HUES64 (cell line): ENCODE measurements at regions not wholly inside any gene's neighbourhood (a gene's known extent, or its start where the extent isn't known, plus 50 kb on each side); places are given as distances from the start of the nearest gene placed in this dataset.

ENCODE experiments used
- H3K27ac ChIP-seq: 2 replicates; pipeline ENCODE4 v1.7.0; 2013; ENCODE audit warnings: low read depth, low read length, inconsistent platforms
- H3K27me3 ChIP-seq: 2 replicates; pipeline ENCODE4 v1.6.1; 2013; ENCODE audit warnings: mild to moderate bottlenecking, low read length; ENCODE audit not compliant: insufficient read depth
- H3K36me3 ChIP-seq: 2 replicates; pipeline ENCODE4 v1.6.1; 2013; ENCODE audit warnings: mild to moderate bottlenecking, low read length; ENCODE audit not compliant: insufficient read depth
- H3K4me1 ChIP-seq: 2 replicates; pipeline ENCODE4 v1.6.1; 2013; ENCODE audit warnings: mild to moderate bottlenecking, low read length, moderate library complexity; ENCODE audit not compliant: insufficient read depth
- H3K4me3 ChIP-seq: 2 replicates; pipeline ENCODE4 v1.5.1; 2013; ENCODE audit warnings: mild to moderate bottlenecking, low read length, moderate library complexity
- H3K9ac ChIP-seq: 2 replicates; pipeline ENCODE4 v1.6.1; 2013; ENCODE audit warnings: mild to moderate bottlenecking, low read depth, low read length
- H3K9me3 ChIP-seq: 2 replicates; pipeline ENCODE4 v1.6.1; 2013; ENCODE audit warnings: low read depth, low read length; ENCODE audit not compliant: insufficient read depth
- WGBS: fragments of 150-250, 120-280 bp; methylation state at CpG from one replicate; pipeline ENCODE4 v1.1.7; 2013; ENCODE audit warnings: missing lambda C conversion rate; 5-methylcytosine and 5-hydroxymethylcytosine counted together

DNA sequence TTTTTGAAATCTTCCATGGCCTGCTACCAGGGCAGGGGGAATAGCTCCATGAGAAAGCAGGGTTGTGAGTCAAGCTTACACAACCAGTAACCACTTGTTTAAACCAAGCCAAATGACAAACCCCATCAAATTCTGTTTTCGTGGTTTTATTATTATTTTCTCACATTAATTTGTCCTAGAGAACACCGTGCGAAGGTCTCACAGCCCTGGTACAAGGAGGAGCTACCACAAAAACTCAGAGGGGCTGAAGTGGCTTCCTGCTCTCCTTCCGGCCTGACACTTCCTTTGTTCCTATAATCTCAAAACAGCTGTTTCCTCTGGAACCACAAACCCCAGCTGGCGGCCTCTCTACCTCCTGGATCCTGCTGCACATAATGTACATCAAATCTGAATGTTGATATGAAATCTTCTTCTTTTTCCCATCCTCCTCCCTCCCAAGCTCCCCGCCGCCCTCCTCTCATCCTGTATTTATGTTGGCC, 375.9 kb downstream of the MCTP2 start:
- no peaks in the 10 kb centered on the region for H3K9me3 ChIP-seq
- H3K4me1 ChIP-seq, result no peaks in the 10 kb centered on the region
- H3K4me3 ChIP-seq, result no peak overlapping the region
- H3K36me3 ChIP-seq, result no peaks in the 10 kb centered on the region
- H3K27ac ChIP-seq, result no peak overlapping the region
- WGBS, result 97% methylated on average over 5 of the region's 7 CpGs
- no peaks in the 10 kb centered on the region for H3K27me3 ChIP-seq
- no peak overlapping the region for H3K9ac ChIP-seq

GRCh38 chr15:94610069-94610468, 378.7 kb downstream of the MCTP2 start:
- Histone ChIP-seq H3K9ac (no peak overlapping the region), H3K4me1 (no peaks in the 10 kb centered on the region), H3K36me3 (no peaks in the 10 kb centered on the region), H3K27ac (no peak overlapping the region), H3K4me3 (no peak overlapping the region), H3K27me3 (no peaks in the 10 kb centered on the region), H3K9me3 (no peaks in the 10 kb centered on the region)
- WGBS, result 87% methylated on average over 1 of the region's 2 CpGs

GRCh38 chr15:94610485-94610884, 379.1 kb downstream of the MCTP2 start:
- Histone ChIP-seq H3K4me3 (no peak overlapping the region), H3K27ac (no peak overlapping the region), H3K27me3 (no peaks in the 10 kb centered on the region), H3K4me1 (no peaks in the 10 kb centered on the region), H3K9ac (no peak overlapping the region), H3K9me3 (no peaks in the 10 kb centered on the region), H3K36me3 (no peaks in the 10 kb centered on the region)
- 92% methylated on average over 3 of the region's 3 CpGs for WGBS

GRCh38 chr15:94611656-94612055, 380.3 kb downstream of the MCTP2 start:
- Histone ChIP-seq H3K4me3 (no peak overlapping the region), H3K36me3 (no peaks in the 10 kb centered on the region), H3K9me3 (no peaks in the 10 kb centered on the region), H3K27ac (no peak overlapping the region), H3K4me1 (no peaks in the 10 kb centered on the region), H3K27me3 (no peaks in the 10 kb centered on the region), H3K9ac (no peak overlapping the region)
- 97% methylated on average over 2 of the region's 2 CpGs for WGBS

GRCh38 chr15:94615688-94616087, 384.3 kb downstream of the MCTP2 start:
- 95% methylated on average over 2 of the region's 3 CpGs for WGBS
- Histone ChIP-seq H3K9ac (no peak overlapping the region), H3K9me3 (no peaks in the 10 kb centered on the region)

GRCh38 chr15:94620632-94621031, 389.3 kb downstream of the MCTP2 start:
- H3K9me3 ChIP-seq, result no peaks in the 10 kb centered on the region
- 94% methylated on average over 5 of the region's 5 CpGs for WGBS

More at GRCh38 chr15:94615688-94616087, 384.3 kb downstream of the MCTP2 start:
- no peaks in the 10 kb centered on the region for H3K4me1 ChIP-seq
- no peak overlapping the region for H3K27ac ChIP-seq
- no peak overlapping the region for H3K4me3 ChIP-seq
- H3K27me3 ChIP-seq, result no peaks in the 10 kb centered on the region
- no peaks in the 10 kb centered on the region for H3K36me3 ChIP-seq

GRCh38 chr15:94621736-94622135, 390.4 kb downstream of the MCTP2 start:
- Histone ChIP-seq H3K36me3 (no peaks in the 10 kb centered on the region), H3K27ac (no peak overlapping the region), H3K9me3 (no peaks in the 10 kb centered on the region), H3K4me1 (no peaks in the 10 kb centered on the region), H3K27me3 (no peaks in the 10 kb centered on the region), H3K9ac (no peak overlapping the region), H3K4me3 (no peak overlapping the region)

More at GRCh38 chr15:94620632-94621031, 389.3 kb downstream of the MCTP2 start:
- Histone ChIP-seq H3K27me3 (no peaks in the 10 kb centered on the region), H3K9ac (no peak overlapping the region), H3K4me1 (no peaks in the 10 kb centered on the region), H3K4me3 (no peak overlapping the region), H3K36me3 (no peaks in the 10 kb centered on the region), H3K27ac (no peak overlapping the region)

DNA sequence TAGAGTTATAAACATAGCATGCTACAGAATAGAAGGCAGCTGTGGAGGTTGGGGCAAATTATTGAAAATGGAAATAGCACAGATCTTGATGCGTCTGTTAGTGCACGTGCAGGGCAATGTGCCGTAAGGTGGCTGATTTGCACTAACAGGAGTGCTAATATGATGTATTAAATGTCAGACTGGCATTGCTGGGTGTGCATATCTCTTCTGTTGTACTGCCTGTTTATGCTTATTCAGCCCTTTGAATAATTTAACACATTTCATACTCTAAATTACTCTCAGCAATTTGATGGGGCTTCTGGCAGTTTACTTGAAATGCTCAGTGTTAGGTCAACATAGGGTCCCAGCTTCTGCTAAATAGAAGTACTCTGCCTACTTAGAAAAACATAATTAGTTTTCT, 395.6 kb downstream of the MCTP2 start:
- Histone ChIP-seq H3K9me3 (no peaks in the 10 kb centered on the region), H3K27me3 (no peaks in the 10 kb centered on the region), H3K27ac (no peak overlapping the region), H3K4me3 (no peak overlapping the region), H3K36me3 (no peaks in the 10 kb centered on the region), H3K9ac (no peak overlapping the region), H3K4me1 (no peaks in the 10 kb centered on the region)
- 95% methylated on average over 3 of the region's 3 CpGs for WGBS

GRCh38 chr15:94631608-94632007, 400.2 kb downstream of the MCTP2 start:
- H3K27me3 ChIP-seq, result no peaks in the 10 kb centered on the region
- no peak overlapping the region for H3K9ac ChIP-seq
- WGBS, result 95% methylated on average over 6 of the region's 6 CpGs
- H3K4me3 ChIP-seq, result no peak overlapping the region
- H3K9me3 ChIP-seq, result no peaks in the 10 kb centered on the region
- H3K4me1 ChIP-seq, result no peaks in the 10 kb centered on the region
- no peak overlapping the region for H3K27ac ChIP-seq
- no peaks in the 10 kb centered on the region for H3K36me3 ChIP-seq

DNA sequence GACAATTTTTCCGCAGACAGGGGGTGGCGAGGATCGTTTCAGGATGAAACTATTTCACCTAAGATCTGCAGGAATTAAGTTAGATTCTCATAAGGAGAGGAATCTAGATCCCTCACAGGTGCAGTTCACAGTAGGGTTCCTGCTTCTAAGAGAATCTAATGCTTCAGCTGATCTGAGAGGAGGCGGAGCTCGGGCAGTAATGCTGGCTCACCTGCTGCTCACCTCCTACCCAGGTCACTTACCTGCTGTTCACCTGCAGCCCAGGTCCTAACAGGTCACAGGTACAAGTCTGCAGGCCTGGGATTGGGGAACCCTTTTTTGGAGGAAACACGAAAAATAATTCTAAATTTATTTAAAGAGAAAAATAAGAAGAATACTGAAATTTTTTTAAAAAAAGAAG, 406.8 kb downstream of the MCTP2 start:
- H3K36me3 ChIP-seq, result no peaks in the 10 kb centered on the region
- no peak overlapping the region for H3K9ac ChIP-seq
- H3K4me3 ChIP-seq, result no peak overlapping the region
- 76% methylated on average over 5 of the region's 6 CpGs for WGBS
- H3K9me3 ChIP-seq, result no peaks in the 10 kb centered on the region
- H3K4me1 ChIP-seq, result no peaks in the 10 kb centered on the region
- no peaks in the 10 kb centered on the region for H3K27me3 ChIP-seq
- no peak overlapping the region for H3K27ac ChIP-seq

- no peak overlapping the region for H3K27ac ChIP-seq
- no peaks in the 10 kb centered on the region for H3K4me1 ChIP-seq
- no peak overlapping the region for H3K4me3 ChIP-seq
- no peaks in the 10 kb centered on the region for H3K36me3 ChIP-seq
- H3K9ac ChIP-seq, result no peak overlapping the region
- H3K27me3 ChIP-seq, result no peaks in the 10 kb centered on the region
- 100% methylated on average over 2 of the region's 4 CpGs for WGBS
- H3K9me3 ChIP-seq, result no peaks in the 10 kb centered on the region
Measured at GRCh38 chr15:94639701-94640100, 408.3 kb downstream of the MCTP2 start.

DNA sequence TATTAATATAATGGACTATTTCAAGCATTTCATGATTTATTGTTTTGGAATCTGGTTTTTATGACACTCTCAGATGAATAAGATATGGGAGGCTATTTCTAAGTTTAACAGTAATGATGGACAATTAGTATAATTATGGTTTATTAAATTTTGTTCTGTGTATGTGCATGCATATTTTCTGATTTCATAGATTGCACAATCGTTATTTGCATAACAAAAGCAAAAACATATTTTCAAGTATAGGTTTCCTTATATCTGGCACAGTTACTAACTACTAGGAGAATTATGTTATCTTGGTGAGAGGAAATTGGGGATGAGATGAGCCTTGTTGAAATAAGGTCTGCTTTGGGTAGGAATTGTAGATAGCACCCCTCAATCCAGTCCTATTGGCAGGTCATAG, 413.1 kb downstream of the MCTP2 start:
- Histone ChIP-seq H3K36me3 (no peaks in the 10 kb centered on the region), H3K9me3 (no peaks in the 10 kb centered on the region), H3K27me3 (no peaks in the 10 kb centered on the region), H3K9ac (no peak overlapping the region), H3K4me1 (no peaks in the 10 kb centered on the region), H3K4me3 (no peak overlapping the region), H3K27ac (no peak overlapping the region)
- no CpG with 5 or more reads among the region's 1 CpG for WGBS
